HG03558 (cell line): ENCODE measurements at regions not wholly inside any gene's neighbourhood (a gene's known extent, or its start where the extent isn't known, plus 50 kb on each side); places are given as distances from the start of the nearest gene placed in this dataset.

Experiments used
- ATAC-seq: cut with Tn5 transposase; IDR thresholded peaks from one replicate; pipeline ENCODE4 v1.9.1; 2021; ENCODE audit warnings: moderate number of reproducible peaks; ENCODE audit not compliant: unreplicated experiment; ENCODE audit errors: extremely low read depth

- no peak for ATAC-seq
Observed at GRCh38 chr3:77837456-77838025, 797.6 kb downstream of the ROBO2 start.

- no peak for ATAC-seq
Observed at GRCh38 chr3:77859156-77859555, 819.3 kb downstream of the ROBO2 start.

- no peak for ATAC-seq
Observed at GRCh38 chr3:77868725-77869124, 828.8 kb downstream of the ROBO2 start.

GRCh38 chr3:77869423-77869822, 829.5 kb downstream of the ROBO2 start:
- no peak for ATAC-seq

GRCh38 chr3:77871436-77871835, 831.5 kb downstream of the ROBO2 start:
- no peak for ATAC-seq

- ATAC-seq, result no peak
Observed at GRCh38 chr3:77873598-77873997, 833.7 kb downstream of the ROBO2 start.

GRCh38 chr3:77885381-77885780, 845.5 kb downstream of the ROBO2 start:
- ATAC-seq, result no peak

- no peak for ATAC-seq
Observed at GRCh38 chr3:77887611-77888010, 847.7 kb downstream of the ROBO2 start.

- no peak for ATAC-seq
Observed at GRCh38 chr3:77889616-77890015, 849.7 kb downstream of the ROBO2 start.

GRCh38 chr3:77898621-77899020, 858.7 kb downstream of the ROBO2 start:
- no peak for ATAC-seq

- no peak for ATAC-seq
Observed at GRCh38 chr3:77902675-77903074, 862.8 kb downstream of the ROBO2 start.

- no peak for ATAC-seq
Observed at GRCh38 chr3:77906102-77906709, 866.3 kb downstream of the ROBO2 start.

GRCh38 chr3:77913524-77914174, 873.8 kb downstream of the ROBO2 start:
- ATAC-seq, result no peak

GRCh38 chr3:77915336-77915735, 875.4 kb downstream of the ROBO2 start:
- ATAC-seq, result no peak

- no peak for ATAC-seq
Observed at GRCh38 chr3:77917225-77917624, 877.3 kb downstream of the ROBO2 start.

GRCh38 chr3:77919244-77919643, 879.3 kb downstream of the ROBO2 start:
- no peak for ATAC-seq

- no peak for ATAC-seq
Observed at GRCh38 chr3:77931255-77932009, 891.5 kb downstream of the ROBO2 start.

GRCh38 chr3:77932926-77933325, 893.0 kb downstream of the ROBO2 start:
- ATAC-seq, result no peak

GRCh38 chr3:77933926-77934325, 894.0 kb downstream of the ROBO2 start:
- no peak for ATAC-seq

GRCh38 chr3:77935418-77935817, 895.5 kb downstream of the ROBO2 start:
- ATAC-seq, result no peak

GRCh38 chr3:77939726-77940125, 899.8 kb downstream of the ROBO2 start:
- no peak for ATAC-seq
